ENCODE measurements at regions not wholly inside any gene's neighbourhood (a gene's known extent, or its start where the extent isn't known, plus 50 kb on each side); places are given as distances from the start of the nearest gene placed in this dataset.

- ATAC-seq (no peak), DNase-seq (ENCODE audit: low spot score) (no peak), FAIRE-seq (no peak)
- no peaks in the 10 kb centered on the region for H3K27me3 ChIP-seq (ENCODE audit: control insufficient read depth in 1 of 2, insufficient read depth in 2 of 2, low read length in 2 of 2)
- POLR2A ChIA-PET, result no interaction called here
- no peaks in the 10 kb centered on the region for H4K20me1 ChIP-seq (ENCODE audit: insufficient read depth, low read length)
- no peak overlapping the region for H3K4me2 ChIP-seq (ENCODE audit: low read depth, low read length)
- CTCF ChIA-PET (ENCODE audit: low intra/inter-chr PET ratio, low total read pairs), result no interaction called here
- H3K9ac ChIP-seq (ENCODE audit: insufficient read depth, low read depth, low read length), result no peak overlapping the region
- 0% methylated on average over 1 of the region's 1 CpG for whole genome bisulfite sequencing (ENCODE audit: low lambda C conversion rate)
- H3K4me3 ChIP-seq (replicated peaks in 1 of 3; ENCODE audit: insufficient read depth in 1 of 3, low read depth in 2 of 3, low read length in 3 of 3), result no peak overlapping the region
- H3K9me3 ChIP-seq (ENCODE audit: low read length), result no peaks in the 10 kb centered on the region
- BruUV-seq (replicated peaks), result no TSS peak
- TF ChIP-seq MTA1 (CRISPR knock-in tag; IDR thresholded peaks at IDR 0.05; ENCODE audit: borderline replicate concordance) (no peak), THAP8 (CRISPR knock-in tag; IDR thresholded peaks at IDR 0.05; ENCODE audit: borderline replicate concordance) (no peak), ZNF251 (CRISPR knock-in tag; IDR thresholded peaks at IDR 0.05) (no peak), ZNF713 (CRISPR knock-in tag; IDR thresholded peaks at IDR 0.05) (no peak), ZNF570 (CRISPR knock-in tag; IDR thresholded peaks at IDR 0.05; ENCODE audit: borderline replicate concordance) (no peak), GFI1 (CRISPR knock-in tag; IDR thresholded peaks at IDR 0.05; ENCODE audit: borderline replicate concordance) (no peak), TAF1 (CRISPR knock-in tag; IDR thresholded peaks at IDR 0.05) (no peak), TRAFD1 (CRISPR knock-in tag; IDR thresholded peaks at IDR 0.05; ENCODE audit: borderline replicate concordance) (no peak), NFAT5 (CRISPR knock-in tag; IDR thresholded peaks at IDR 0.05) (no peak), RBFOX2 (IDR thresholded peaks at IDR 0.05; ENCODE audit: low read depth, low read length) (no peak)
- in situ Hi-C loops (cut with HindIII; ENCODE audit: extremely low pct_ligation_motif_present, low pct_unique_long_range_greater_than_20kb) (no loop called here), intact Hi-C loops (cut with micrococcal nuclease; ENCODE audit: unreplicated experiment) (no loop called here)
- no peak overlapping the region for H2AFZ ChIP-seq (ENCODE audit: low read length)
- H3K27ac ChIP-seq (ENCODE audit: extremely low read length, insufficient read depth, low read length), result no peak overlapping the region
- peaks cover 14% of the 10 kb centered on the region for H3K4me1 ChIP-seq (ENCODE audit: insufficient read depth, low read length)
- H3K79me2 ChIP-seq (ENCODE audit: insufficient read depth, low read length), result no peaks in the 10 kb centered on the region
- no peaks in the 10 kb centered on the region for H3K36me3 ChIP-seq (replicated peaks in 1 of 2; ENCODE audit: control insufficient read depth in 1 of 2, insufficient read depth in 2 of 2, low read length in 2 of 2)
Measured at GRCh38 chr13:78868991-78869390, 210.0 kb upstream of the OBI1 start.
